WTC11 (cell line): ENCODE measurements at regions not wholly inside any gene's neighbourhood (a gene's known extent, or its start where the extent isn't known, plus 50 kb on each side); places are given as distances from the start of the nearest gene placed in this dataset.

ENCODE experiments used
- CBFB ChIP-seq: sonication (generic); formaldehyde crosslinking; IDR thresholded peaks from 2 replicates; pipeline ENCODE4 v1.8.1; 2022; ENCODE audit warnings: mild to moderate bottlenecking, low read depth, missing genetic modification reagents
- CREB1 ChIP-seq: sonication (generic); formaldehyde crosslinking; IDR thresholded peaks from 2 replicates; pipeline ENCODE4 v1.8.0; 2023; ENCODE audit warnings: mild to moderate bottlenecking, missing genetic modification reagents
- CTCF ChIP-seq: fragments of 200-600 bp; IDR thresholded peaks from 2 replicates; pipeline ENCODE4 v1.8.0; 2022; ENCODE audit warnings: antibody characterized with exemption
- E2F4 ChIP-seq: sonication (generic); formaldehyde crosslinking; IDR thresholded peaks from 2 replicates; pipeline ENCODE4 v1.8.1; 2022; ENCODE audit warnings: low read depth, mild to moderate bottlenecking, moderate library complexity, missing genetic modification reagents, borderline replicate concordance
- NR1H2 ChIP-seq: sonication (generic); formaldehyde crosslinking; IDR thresholded peaks from 2 replicates; pipeline ENCODE4 v1.9.0; 2021; ENCODE audit warnings: mild to moderate bottlenecking, moderate library complexity, missing genetic modification reagents
- TCF7 ChIP-seq: sonication (generic); formaldehyde crosslinking; IDR thresholded peaks from 2 replicates; pipeline ENCODE4 v1.8.0; 2022; ENCODE audit warnings: mild to moderate bottlenecking, low read depth, missing genetic modification reagents, moderate library complexity
- USF1 ChIP-seq: sonication (generic); formaldehyde crosslinking; IDR thresholded peaks from 2 replicates; pipeline ENCODE4 v1.8.0; 2022; ENCODE audit warnings: mild to moderate bottlenecking, missing genetic modification reagents
- ZNF219 ChIP-seq: sonication (generic); formaldehyde crosslinking; IDR thresholded peaks from 2 replicates; pipeline ENCODE4 v1.8.0; 2023; ENCODE audit warnings: missing genetic modification reagents, mild to moderate bottlenecking, borderline replicate concordance
- ZNF423 ChIP-seq: fragments of 250-450 bp; sonication (Bioruptor Pico); IDR thresholded peaks from 2 replicates; pipeline ENCODE4 v2.1.2; 2022; ENCODE audit warnings: mild to moderate bottlenecking, moderate library complexity
- TF ChIP-seq, protein P1 (sequence below): sonication (generic); formaldehyde crosslinking; conservative IDR thresholded peaks from 2 replicates; pipeline ENCODE4 v1.8.1; 2022; ENCODE audit warnings: mild to moderate bottlenecking, missing genetic modification reagents
- TF ChIP-seq, protein P2 (sequence below): sonication (generic); formaldehyde crosslinking; IDR thresholded peaks from 2 replicates; pipeline ENCODE4 v1.8.1; 2022; ENCODE audit warnings: low read depth, missing genetic modification reagents, borderline replicate concordance

- TF ChIP-seq TCF7 (CRISPR knock-in tag): no peak
- no peak for TF ChIP-seq NR1H2
- no peak for TF ChIP-seq CTCF
- TF ChIP-seq, protein P1, sequence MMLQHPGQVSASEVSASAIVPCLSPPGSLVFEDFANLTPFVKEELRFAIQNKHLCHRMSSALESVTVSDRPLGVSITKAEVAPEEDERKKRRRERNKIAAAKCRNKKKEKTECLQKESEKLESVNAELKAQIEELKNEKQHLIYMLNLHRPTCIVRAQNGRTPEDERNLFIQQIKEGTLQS (CRISPR knock-in tag): no peak
- no peak for TF ChIP-seq E2F4
- no peak for TF ChIP-seq ZNF219 (CRISPR knock-in tag)
- TF ChIP-seq ZNF423 (CRISPR knock-in tag): no peak
- TF ChIP-seq, protein P2, sequence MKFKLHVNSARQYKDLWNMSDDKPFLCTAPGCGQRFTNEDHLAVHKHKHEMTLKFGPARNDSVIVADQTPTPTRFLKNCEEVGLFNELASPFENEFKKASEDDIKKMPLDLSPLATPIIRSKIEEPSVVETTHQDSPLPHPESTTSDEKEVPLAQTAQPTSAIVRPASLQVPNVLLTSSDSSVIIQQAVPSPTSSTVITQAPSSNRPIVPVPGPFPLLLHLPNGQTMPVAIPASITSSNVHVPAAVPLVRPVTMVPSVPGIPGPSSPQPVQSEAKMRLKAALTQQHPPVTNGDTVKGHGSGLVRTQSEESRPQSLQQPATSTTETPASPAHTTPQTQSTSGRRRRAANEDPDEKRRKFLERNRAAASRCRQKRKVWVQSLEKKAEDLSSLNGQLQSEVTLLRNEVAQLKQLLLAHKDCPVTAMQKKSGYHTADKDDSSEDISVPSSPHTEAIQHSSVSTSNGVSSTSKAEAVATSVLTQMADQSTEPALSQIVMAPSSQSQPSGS: no peak
- no peak for TF ChIP-seq CBFB (CRISPR knock-in tag)
- no peak for TF ChIP-seq CREB1 (CRISPR knock-in tag)
- TF ChIP-seq USF1: no peak
Observed at GRCh38 chr15:70507772-70508371, 255.5 kb downstream of the UACA start.
